ENCODE measurements at regions not wholly inside any gene's neighbourhood (a gene's known extent, or its start where the extent isn't known, plus 50 kb on each side); places are given as distances from the start of the nearest gene placed in this dataset.

DNA sequence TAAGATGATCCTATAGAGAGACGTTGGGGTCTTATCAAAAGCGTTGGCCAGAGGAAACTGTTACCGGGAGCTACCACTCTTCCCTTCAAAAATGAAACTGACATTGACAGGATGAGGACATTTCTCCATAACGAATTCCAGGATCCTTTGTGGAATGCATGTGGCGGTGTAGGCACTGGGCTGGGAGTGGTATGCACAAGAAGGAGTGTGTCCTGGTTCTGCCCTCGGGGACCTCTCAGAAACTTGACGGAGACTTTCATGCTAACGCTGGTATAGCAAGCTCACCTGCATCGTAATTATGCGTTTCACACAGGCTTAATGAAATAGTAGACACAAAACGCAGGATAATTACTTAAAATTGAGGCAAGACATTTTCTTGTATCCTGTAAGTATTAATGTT, 441.1 kb downstream of the FGF9 start:
- no peak for DNase-seq (ENCODE audit: low read depth in 2 of 3, low spot score in 2 of 3)

DNA sequence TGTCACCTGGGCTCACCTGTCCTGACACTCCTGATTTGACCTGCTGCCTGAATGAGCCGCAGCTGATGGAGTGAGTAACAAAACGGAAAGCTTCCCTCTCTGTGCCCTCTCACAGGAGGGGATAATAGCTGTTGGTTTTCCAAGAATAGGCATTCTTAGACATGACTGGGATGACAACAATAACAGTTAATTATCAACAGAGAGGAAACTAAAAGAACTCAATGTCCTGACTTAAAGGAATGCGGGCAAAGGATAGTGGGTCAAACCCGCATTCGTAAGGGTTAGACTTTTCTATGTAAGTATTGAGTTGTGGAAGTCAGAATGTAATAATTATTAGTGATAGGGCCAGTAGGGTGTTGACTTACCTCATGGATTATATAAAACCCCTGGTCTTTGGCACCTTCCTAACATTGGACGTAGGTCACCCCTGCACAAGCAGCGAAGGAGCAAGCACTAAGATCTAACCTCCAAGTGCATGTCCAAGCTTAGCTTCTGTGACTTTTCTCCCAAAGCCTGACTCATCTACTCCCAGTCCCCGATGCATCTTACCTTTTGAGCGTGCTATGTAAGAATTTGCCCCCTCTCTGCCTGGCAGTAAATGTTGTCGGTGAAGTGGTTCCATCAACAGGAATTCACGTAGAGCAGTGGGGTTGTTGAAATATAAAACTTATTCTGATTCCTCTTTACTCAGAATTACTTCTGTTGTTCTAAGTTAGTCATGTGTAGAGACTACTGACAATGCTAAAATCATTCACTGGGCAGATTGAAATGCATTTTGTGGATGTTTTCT, 442.3 kb downstream of the FGF9 start:
- DNase-seq (ENCODE audit: low read depth in 2 of 3, low spot score in 2 of 3) = no peak

DNA sequence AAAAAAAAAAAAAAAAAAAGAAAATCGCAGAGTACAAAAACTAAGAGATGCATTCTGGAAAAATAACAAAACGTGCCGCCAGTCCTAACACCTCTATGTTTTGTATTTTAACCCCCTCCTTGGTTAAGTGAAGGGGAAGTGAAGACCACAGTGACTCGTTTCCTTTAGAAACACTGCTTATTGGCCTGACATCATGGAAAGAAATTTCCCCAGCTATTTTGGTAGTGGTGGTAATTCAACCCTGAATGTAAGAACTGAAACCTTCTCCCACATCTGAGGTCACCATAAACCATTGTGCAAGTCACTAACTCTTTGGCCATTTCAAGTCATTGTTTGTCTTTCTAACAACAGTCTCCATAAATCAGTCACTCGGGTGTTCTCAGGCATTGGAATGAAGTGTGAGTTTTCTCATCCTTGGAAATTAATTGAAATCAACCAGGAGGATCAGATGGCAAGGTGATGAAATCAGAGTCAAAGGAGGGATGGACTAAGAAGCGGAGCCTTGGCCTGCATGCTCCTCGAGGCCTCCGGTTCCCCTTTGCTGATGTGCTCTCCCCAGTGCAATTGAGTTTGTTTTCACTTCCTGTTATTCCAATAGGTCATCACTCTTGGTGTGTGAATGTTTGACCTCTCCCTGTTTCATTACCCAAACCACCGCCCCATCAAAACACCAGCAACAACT, 443.9 kb downstream of the FGF9 start:
- DNase-seq (ENCODE audit: low read depth in 2 of 3, low spot score in 2 of 3) = peak; percentile 17 to 99 (median 93)

DNA sequence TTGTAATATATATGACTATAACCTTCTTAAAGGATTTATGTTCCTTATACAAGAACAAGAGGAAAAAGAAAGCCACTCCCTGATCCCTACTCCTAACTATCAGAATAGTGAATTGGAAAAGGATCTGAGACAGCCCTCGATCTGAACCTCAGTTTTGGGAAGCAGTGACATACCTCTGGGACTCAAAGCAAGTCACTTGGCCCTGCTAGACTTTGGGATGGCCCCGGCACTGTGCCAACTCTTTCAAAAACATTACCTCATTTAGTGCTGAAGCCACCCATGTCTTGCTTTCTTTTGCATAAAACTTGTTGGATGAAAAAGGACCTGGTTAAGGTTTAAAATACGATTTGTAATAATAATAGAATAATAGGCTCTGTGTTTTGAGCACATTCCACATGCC, 447.3 kb downstream of the FGF9 start:
- no peak for DNase-seq (ENCODE audit: low read depth in 2 of 3, low spot score in 2 of 3)

DNA sequence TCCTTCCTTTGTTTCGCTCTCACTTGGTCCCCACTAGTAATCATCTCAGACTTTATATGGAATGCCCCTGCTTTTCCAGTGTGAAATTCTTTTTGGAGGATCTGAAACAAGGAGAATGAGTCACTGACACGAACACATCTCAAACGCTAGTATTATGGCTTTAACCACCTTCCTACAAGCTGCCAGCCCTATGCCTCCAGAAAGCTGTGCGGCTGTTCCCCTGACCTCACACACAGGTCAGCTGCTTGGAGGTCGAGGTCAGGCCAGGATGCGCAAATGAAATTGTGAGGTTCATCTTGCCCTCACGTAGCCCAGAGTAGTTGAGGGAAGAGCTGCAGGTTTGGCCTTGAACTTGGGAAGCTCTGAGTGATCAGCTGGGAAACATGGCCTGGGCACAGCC, 449.8 kb downstream of the FGF9 start:
- DNase-seq (ENCODE audit: low read depth in 2 of 3, low spot score in 2 of 3) = no peak

DNA sequence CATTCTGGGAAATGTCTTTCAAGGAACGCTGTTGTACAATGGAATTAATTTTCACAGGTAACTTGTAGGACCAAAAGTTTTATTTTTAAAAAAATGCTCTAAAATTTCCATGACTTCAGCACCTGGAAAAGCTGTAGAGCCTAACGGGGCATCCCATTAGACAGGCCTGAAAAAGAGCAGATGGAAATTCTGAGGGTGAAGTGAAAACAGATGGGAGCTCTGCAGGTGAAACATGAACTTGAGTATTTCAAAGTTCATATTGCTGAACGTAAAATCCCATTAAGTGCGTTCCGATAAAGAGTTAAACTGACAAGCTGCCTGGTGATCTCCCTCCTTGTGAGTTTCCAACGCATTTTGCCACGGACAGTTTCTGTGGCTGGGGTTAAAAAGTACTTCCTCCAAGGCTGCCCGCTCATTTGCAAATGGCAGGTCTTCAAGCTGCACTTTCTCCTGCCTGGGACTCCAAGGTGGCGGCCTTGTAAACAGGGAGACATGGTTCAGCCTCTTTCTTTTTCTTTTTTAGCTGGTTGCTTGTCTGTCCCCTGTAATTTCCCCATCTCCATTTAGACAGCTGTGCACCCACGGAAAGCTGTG, 450.4 kb downstream of the FGF9 start:
- no peak for DNase-seq (ENCODE audit: low read depth in 2 of 3, low spot score in 2 of 3)

DNA sequence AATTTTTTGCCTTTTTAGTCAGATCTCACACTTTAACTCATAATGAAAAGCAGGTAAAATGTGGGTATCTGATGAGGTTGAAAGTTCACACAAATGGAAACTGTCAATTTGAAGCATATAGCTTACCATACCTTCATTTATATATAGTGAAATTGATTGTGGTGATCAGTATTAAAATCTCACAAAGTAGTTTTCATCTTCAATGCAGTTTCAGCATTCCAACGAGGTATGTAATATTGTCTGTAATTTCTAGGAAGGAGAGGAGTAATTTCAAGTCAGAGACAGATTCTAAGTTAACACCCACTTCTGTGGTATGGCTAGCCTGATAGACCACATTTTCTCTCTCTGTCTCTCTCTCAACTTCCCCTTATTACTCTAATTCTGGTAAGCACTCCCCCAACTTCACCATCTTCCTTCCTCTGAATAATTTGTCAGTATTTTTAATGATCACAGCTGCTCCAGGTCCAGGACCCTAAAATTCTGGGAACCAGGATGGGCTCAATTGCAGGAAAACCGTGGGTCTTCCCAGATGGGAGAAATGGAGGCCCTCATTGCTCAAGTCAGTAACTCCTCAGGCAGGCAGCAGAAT, 455.7 kb downstream of the FGF9 start:
- DNase-seq (ENCODE audit: low read depth in 2 of 3, low spot score in 2 of 3) = peak in 2 of 3 donors; percentile 33 to 69

DNA sequence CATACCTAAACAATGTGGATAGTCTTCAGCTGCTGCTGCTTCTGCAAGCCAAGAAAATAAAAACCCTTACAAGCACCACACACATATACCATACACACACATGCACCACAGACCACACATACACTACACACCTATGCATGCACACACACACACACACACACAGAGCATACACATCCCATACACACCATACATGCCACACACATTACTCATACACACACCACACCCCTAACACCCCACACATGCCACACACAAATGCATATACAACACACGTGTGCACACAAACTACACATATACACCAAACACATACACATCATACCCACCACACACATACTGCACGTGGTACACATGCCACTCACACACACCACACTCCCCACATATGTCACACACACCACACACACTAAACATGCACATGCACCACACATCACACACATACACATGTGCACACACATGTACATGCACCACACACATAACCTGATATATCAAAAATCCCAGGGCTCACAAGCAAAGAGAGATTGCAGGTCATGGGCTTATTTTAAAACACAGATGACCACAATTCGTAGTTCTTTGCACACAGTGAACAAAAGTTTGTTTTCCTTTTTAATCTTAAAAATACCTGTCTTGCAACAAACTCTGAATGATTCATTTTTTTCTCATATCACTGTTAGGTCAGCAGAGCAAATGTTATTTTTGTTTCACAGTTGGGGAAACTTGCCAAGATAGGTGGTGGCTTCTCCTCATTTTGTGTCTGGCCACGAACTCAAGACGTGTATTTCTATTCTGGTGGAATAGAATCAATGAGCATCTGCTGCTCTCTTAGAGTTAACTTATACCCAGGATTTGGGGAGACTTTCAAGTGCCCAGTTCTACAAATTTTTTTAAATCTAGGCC, 456.6 kb downstream of the FGF9 start:
- DNase-seq (ENCODE audit: low read depth in 2 of 3, low spot score in 2 of 3) = no peak

DNA sequence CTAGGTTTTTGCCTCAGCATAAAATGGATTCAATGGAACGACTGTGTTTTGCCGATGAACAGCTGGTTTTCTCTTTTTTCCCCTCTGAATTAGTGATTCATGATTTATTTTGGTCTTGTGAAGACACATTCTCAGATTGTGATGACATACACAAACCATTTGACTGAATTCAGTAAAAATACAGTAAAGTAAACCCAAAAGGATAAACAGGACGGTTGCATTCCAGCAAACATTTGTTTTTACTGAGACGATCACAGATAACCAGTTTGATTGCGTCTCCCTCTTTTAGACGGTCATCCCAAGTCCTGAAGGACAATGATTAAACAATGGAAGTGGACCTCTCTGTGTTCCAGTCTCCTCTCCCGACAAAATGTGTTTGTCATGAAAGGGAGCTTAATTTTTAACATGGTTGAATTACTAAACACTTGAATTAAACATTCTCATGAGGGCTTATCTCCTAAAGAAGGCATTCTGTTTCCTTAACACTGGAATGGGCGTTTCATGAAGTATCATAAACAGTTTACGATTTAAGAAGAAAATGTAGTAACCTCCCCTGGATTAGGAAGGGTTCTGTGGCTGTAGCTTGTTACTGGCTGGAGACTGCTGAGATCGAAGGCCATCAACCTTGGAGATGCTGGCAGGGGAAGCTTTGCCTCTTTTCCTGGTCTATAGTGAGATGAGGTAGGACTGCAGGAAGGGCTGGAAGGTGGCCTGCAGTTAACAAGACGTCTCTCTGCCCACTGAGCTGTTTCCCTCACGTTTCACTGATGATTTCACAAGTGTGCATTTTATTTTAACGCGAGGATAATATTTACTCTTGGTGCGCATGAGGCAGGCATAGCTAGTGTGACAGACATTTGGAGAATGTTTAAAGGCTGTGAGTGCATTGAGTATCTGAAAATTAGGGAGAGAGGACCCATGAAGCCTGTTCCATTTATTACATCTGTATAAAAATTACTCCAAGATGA, 457.9 kb downstream of the FGF9 start:
- no peak for DNase-seq (ENCODE audit: low read depth in 2 of 3, low spot score in 2 of 3)

DNA sequence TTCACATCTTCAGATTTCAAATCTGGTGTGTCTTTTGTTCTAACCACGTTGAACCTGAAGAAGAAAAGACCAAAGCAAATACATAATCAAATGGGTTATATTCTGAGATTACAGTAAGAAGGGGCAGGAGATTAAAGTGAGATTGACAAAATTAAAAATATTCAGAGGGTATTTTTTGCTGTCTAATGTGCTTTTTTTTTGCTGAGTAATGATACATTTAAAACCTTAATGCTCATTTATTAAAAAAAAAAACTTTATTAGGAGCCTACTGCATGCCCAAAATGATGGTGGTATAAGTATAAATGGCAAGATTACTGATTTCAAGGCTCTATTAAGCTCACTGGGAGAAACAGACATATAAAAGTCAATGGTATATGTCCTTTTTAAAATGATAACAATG, 459.4 kb downstream of the FGF9 start:
- DNase-seq (ENCODE audit: low read depth in 2 of 3, low spot score in 2 of 3) = no peak

DNA sequence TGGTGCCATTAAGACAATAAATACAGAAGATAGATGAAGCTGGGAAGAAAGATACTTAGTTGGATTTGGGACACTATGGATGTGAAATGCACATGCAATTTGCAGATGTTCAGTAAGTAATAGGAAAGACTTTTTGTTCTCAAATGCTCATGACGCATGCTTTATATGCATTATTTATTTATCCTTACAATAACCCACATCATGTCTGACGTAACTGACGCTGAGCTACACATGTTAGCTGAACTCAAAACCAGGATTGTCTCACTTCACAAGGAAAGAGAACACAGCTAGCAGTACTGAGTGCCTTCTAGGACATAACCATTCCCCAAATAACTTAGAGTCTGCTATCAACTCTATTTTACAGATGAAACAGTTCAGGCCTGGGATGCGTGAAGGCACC, 463.4 kb downstream of the FGF9 start:
- DNase-seq (ENCODE audit: low read depth in 2 of 3, low spot score in 2 of 3) = no peak

DNA sequence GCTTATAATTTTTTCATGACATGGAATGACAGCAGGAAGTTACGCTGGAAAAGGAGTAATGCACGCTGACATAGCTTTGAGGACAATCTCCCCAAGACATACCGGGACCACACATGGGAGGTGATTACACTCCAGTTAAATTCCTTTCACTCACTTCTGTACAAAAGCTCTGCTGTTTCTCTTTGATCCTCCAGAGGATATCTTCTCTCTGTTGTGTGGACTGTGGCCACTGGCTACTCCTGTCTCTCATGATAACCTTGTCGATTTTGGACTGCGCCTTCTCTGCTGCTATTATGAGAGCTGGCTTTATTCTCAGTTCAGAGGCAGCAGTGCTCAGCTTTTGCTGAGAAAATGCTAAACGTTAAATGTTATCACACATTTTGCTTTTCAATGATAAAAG, 464.6 kb downstream of the FGF9 start:
- DNase-seq (ENCODE audit: low read depth in 2 of 3, low spot score in 2 of 3) = no peak

DNA sequence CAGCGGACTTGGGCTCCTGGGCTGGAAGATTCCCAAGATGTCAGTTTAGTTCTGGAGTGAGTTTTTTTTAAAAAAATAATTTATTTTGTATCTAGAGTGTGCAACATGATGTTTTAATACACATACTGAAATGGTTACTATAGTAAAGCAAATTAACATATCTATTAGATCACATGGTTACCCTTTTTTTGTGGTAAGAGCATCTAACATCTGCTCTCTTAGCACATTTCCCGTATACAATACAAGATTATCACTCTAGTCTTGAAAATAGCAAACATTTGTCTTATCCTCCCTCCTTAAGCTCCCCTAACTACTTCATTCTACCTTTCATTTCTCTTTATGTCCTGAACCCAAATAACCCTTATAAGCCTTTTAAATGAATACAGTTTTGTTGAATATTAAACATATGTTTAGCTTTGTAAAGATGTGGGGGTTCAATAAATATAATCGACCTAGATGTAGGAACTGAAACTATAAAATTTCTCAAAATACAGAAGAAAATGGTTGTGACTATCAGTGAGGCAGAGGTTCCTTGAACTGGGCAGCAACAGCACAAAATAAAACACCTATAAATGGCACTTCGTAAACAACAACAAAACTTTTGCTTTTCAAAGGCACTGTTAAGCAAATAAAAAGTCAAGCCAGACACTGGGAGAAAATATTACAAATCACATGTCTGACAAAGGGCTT, 466.6 kb downstream of the FGF9 start:
- no peak for DNase-seq (ENCODE audit: low read depth in 2 of 3, low spot score in 2 of 3)

DNA sequence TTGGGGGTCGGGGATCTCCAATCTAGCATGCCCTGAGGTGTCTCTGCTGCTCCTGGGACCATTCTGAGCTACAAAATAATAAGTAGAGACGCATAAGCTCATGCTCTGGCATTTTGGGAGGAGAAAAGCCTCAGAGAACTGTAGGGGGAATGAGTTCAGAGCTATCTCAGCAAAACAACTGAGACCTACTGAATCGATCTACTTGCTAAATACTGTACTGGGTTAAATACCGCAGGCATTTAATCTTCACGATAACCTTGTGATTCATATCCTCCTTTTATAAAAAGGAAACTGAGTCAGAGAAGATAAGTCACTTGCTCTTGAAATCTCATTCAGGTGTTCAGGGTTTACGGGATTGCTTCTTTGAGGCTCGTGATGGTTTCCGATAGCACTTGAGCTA, 468.1 kb downstream of the FGF9 start:
- no peak for DNase-seq (ENCODE audit: low read depth in 2 of 3, low spot score in 2 of 3)

DNA sequence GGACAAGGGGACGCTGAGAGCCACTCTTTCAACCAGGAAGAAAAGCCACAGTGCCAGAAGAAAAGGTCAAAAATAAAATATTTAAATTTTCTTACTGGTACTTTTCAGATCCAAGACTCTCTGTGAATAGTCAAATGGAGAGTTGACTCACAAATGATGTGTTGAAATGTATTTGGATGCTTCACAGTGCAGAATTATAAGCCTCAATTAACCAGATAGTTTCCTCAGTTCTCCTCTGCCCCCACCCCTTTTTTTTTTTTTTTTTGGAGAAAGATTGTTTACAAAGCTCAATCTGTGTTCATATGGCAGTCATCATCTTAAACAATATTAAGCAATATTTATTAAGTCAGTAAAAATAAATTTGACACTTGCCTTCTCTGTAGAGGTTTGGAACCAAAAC, 470.8 kb downstream of the FGF9 start:
- DNase-seq (ENCODE audit: low read depth in 2 of 3, low spot score in 2 of 3) = no peak

DNA sequence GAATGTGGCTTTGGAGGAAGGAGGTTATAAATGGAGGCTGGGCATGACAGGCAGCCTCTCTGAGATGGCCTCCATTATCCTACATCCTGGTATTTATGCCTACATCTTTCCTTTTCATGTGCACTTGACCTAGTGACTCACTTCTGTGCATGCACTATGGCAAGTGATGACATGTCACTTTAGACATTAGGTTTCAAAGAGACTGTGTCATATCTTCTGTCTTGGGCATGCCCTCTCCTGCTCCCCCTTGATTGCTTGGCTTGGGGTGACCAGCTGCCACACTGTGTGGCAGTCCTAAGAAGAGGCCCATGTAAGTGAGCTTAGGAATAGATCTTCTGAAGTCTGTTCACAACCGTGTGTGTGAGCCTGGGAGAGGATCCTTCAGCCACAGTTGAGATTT, 472.8 kb downstream of the FGF9 start:
- DNase-seq (ENCODE audit: low read depth in 2 of 3, low spot score in 2 of 3) = no peak

DNA sequence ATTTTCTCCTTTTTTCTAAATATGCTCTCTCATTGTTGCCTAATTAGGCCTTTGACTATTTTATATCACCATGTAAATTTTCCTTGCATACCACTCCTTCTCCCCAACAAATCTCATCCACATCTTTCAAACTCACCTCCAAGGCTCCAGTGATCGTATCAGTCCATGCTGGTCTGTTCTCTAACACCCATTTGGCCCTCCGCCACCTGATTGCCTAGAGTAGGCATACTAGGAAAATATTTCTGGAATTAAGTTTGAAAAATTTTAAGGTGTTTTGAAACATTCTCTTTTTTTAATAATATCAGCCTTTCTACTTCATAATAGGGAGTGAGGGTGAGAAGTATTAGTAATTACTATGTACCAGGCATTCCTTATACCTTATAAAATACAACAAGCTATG, 473.9 kb downstream of the FGF9 start:
- no peak for DNase-seq (ENCODE audit: low read depth in 2 of 3, low spot score in 2 of 3)

DNA sequence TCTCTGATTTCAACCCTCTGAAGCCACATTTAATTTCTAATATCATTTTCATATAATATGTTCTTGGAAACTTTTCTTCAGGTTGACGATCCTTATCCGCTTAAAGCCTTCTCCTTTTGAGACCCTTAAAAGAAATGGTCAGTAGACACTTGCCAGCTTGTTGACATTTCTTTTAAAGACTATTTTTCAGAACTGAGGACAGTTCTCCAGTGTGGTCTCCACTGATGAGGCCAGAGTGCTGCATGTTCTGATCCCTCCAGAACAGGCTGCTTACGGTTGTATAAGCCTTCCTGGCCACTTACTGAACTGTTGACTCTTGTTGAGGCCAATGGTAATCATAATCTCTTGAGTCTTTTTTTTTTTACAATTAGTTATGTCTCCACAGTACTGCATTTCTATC, 477.3 kb downstream of the FGF9 start:
- DNase-seq (ENCODE audit: low read depth in 2 of 3, low spot score in 2 of 3) = no peak

DNA sequence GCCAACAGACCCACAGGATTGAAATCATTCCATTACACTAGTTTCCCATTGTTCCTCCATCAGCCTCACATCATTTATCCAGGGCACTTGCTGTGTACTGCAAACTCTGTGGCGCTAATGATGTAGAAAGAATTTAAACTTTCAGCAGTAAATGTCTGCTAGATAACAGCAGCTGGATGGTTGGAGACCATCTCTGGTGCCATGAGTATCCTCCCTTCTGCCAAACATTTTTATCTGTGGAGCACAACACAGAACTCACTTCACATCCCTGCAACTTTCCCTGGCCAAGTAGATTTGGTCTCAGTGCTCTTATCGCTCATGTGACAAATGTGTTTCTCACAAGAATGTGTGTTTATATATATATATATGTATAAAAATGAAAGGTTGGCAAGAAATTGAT, 481.9 kb downstream of the FGF9 start:
- DNase-seq (ENCODE audit: low read depth in 2 of 3, low spot score in 2 of 3) = no peak
